ENCODE measurements at regions not wholly inside any gene's neighbourhood (a gene's known extent, or its start where the extent isn't known, plus 50 kb on each side); places are given as distances from the start of the nearest gene placed in this dataset.

DNA sequence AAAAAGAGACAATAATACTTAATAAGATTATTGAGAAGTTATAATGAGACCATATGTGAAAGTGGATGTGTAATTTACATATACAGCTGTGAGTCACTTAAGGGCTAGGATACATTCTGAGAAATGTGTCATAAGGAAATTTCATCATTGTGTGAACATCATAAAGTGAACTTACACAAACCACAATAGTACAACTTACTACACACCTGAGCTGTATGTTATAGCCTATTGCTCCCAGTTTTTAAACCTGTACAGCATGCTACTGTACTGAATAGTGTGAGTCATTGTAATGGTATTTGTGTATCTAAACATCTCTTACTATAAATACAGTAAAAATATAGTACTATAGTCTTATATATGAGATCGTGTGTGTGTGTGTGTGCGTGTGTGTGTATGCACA is 1420.3 kb upstream of the PIK3C3 start:
- H3K36me3 ChIP-seq: no peaks in the 10 kb centered on the region
- intact Hi-C loops (cut with DNase I; ENCODE audit: low total_unique reads): no loop called here
- TF ChIP-seq POLR2A (IDR thresholded peaks at IDR 0.05): no peak
- TF ChIP-seq POLR2AphosphoS5 (IDR thresholded peaks at IDR 0.05): no peak
- TF ChIP-seq CTCF (IDR thresholded peaks at IDR 0.05): no peak
- TF ChIP-seq EP300 (IDR thresholded peaks at IDR 0.05; ENCODE audit: low read depth): no peak
- no peak overlapping the region for H3K4me3 ChIP-seq
- whole genome bisulfite sequencing, 2 donors (ENCODE audit: low coverage in 1 of 2): 68 to 74% methylated on average over 2 of the region's 2 CpGs
- no peaks in the 10 kb centered on the region for H3K4me1 ChIP-seq
- no peak overlapping the region for H3K27ac ChIP-seq
- no peak for DNase-seq
- no peaks in the 10 kb centered on the region for H3K27me3 ChIP-seq
- no peaks in the 10 kb centered on the region for H3K9me3 ChIP-seq
- in situ Hi-C loops (cut with MboI; ENCODE audit: low pct_ligation_motif_present in 1 of 4, low pct_unique_long_range_greater_than_20kb in 1 of 4, low sequenced_read_pairs in 3 of 4): no loop called here

DNA sequence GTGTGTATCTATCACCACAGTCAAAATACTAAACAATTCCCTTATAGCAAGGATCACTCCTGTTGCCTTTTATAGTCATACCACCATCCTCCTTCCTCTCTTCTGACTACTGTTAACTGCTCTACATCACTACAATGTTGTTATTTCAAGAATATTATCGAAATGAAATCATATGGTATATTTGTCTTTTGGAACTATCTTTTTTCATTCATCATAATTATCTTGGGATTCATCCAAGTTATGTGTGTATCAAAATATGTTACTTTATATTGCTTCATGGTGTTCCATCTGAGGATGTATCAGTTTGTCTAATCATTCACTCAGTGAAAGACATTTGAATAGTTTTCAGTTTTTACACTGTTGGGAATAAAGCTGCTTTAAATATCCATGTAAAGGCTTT is 1423.0 kb upstream of the PIK3C3 start:
- H3K27ac ChIP-seq: no peak overlapping the region

GRCh38 chr18:40531051-40531450 is 1424.0 kb upstream of the PIK3C3 start:
- Histone ChIP-seq H3K27me3 (no peaks in the 10 kb centered on the region), H3K9me3 (no peaks in the 10 kb centered on the region), H3K4me1 (no peaks in the 10 kb centered on the region), H3K36me3 (no peaks in the 10 kb centered on the region), H3K27ac (no peak overlapping the region), H3K4me3 (no peak overlapping the region)
- intact Hi-C loops (cut with DNase I; ENCODE audit: low total_unique reads) (no loop called here), in situ Hi-C loops (cut with MboI; ENCODE audit: low pct_ligation_motif_present in 1 of 4, low pct_unique_long_range_greater_than_20kb in 1 of 4, low sequenced_read_pairs in 3 of 4) (no loop called here)
- TF ChIP-seq POLR2AphosphoS5 (IDR thresholded peaks at IDR 0.05): no peak
- no peak for TF ChIP-seq CTCF (IDR thresholded peaks at IDR 0.05)
- no peak for TF ChIP-seq EP300 (IDR thresholded peaks at IDR 0.05; ENCODE audit: low read depth)
- TF ChIP-seq POLR2A (IDR thresholded peaks at IDR 0.05): no peak
- no peak for DNase-seq
- 60 to 100% methylated on average over 1 to 2 of the region's 2 CpGs for WGBS, 2 donors (ENCODE audit: low coverage in 1 of 2)

More for the DNA sequence above, 1423.0 kb upstream of the PIK3C3 start:
- Histone ChIP-seq H3K4me3 (no peak overlapping the region), H3K4me1 (no peaks in the 10 kb centered on the region), H3K9me3 (no peaks in the 10 kb centered on the region), H3K27me3 (no peaks in the 10 kb centered on the region), H3K36me3 (no peaks in the 10 kb centered on the region)
- TF ChIP-seq EP300 (IDR thresholded peaks at IDR 0.05; ENCODE audit: low read depth) (no peak), POLR2A (IDR thresholded peaks at IDR 0.05) (no peak), POLR2AphosphoS5 (IDR thresholded peaks at IDR 0.05) (no peak)
- intact Hi-C loops (cut with DNase I; ENCODE audit: low total_unique reads) (no loop called here), in situ Hi-C loops (cut with MboI; ENCODE audit: low pct_ligation_motif_present in 1 of 4, low pct_unique_long_range_greater_than_20kb in 1 of 4, low sequenced_read_pairs in 3 of 4) (no loop called here)
- 70 to 71% methylated on average over 1 of the region's 1 CpG for WGBS, 2 donors (ENCODE audit: low coverage in 1 of 2)
- DNase-seq: no peak

GRCh38 chr18:40529478-40529877 is 1425.6 kb upstream of the PIK3C3 start:
- 33% methylated on average over 1 of the region's 1 CpG for WGBS, 2 donors (ENCODE audit: low coverage in 1 of 2)
- TF ChIP-seq CTCF (IDR thresholded peaks at IDR 0.05) (no peak), EP300 (IDR thresholded peaks at IDR 0.05; ENCODE audit: low read depth) (no peak), POLR2AphosphoS5 (IDR thresholded peaks at IDR 0.05) (no peak), POLR2A (IDR thresholded peaks at IDR 0.05) (no peak)
- intact Hi-C loops (cut with DNase I; ENCODE audit: low total_unique reads) (no loop called here), in situ Hi-C loops (cut with MboI; ENCODE audit: low pct_ligation_motif_present in 1 of 4, low pct_unique_long_range_greater_than_20kb in 1 of 4, low sequenced_read_pairs in 3 of 4) (no loop called here)
- no peaks in the 10 kb centered on the region for H3K4me1 ChIP-seq
- DNase-seq: no peak
- no peaks in the 10 kb centered on the region for H3K27me3 ChIP-seq
- H3K27ac ChIP-seq: no peak overlapping the region
- no peaks in the 10 kb centered on the region for H3K9me3 ChIP-seq
- no peak overlapping the region for H3K4me3 ChIP-seq
- no peaks in the 10 kb centered on the region for H3K36me3 ChIP-seq

- intact Hi-C loops (cut with DNase I; ENCODE audit: low total_unique reads): no loop called here
- no peaks in the 10 kb centered on the region for H3K36me3 ChIP-seq
- no peak for DNase-seq
- no peaks in the 10 kb centered on the region for H3K4me1 ChIP-seq
- no peak overlapping the region for H3K4me3 ChIP-seq
- TF ChIP-seq POLR2AphosphoS5 (IDR thresholded peaks at IDR 0.05) (no peak), POLR2A (IDR thresholded peaks at IDR 0.05) (no peak), CTCF (IDR thresholded peaks at IDR 0.05) (no peak), EP300 (IDR thresholded peaks at IDR 0.05; ENCODE audit: low read depth) (no peak)
- H3K27ac ChIP-seq: no peak overlapping the region
- in situ Hi-C loops (cut with MboI; ENCODE audit: low pct_ligation_motif_present in 1 of 4, low pct_unique_long_range_greater_than_20kb in 1 of 4, low sequenced_read_pairs in 3 of 4): no loop called here
- WGBS, 2 donors (ENCODE audit: low coverage in 1 of 2): 54 to 65% methylated on average over 1 of the region's 1 CpG
- no peaks in the 10 kb centered on the region for H3K27me3 ChIP-seq
- no peaks in the 10 kb centered on the region for H3K9me3 ChIP-seq
Observed at GRCh38 chr18:40524881-40525280, 1430.2 kb upstream of the PIK3C3 start.
